GM19025 (cell line): ENCODE measurements at regions not wholly inside any gene's neighbourhood (a gene's known extent, or its start where the extent isn't known, plus 50 kb on each side); places are given as distances from the start of the nearest gene placed in this dataset.

Source experiments
- ATAC-seq: cut with Tn5 transposase; IDR thresholded peaks from one replicate; pipeline ENCODE4 v1.9.1; 2021; ENCODE audit warnings: mild to moderate bottlenecking, low read depth, moderate library complexity; ENCODE audit not compliant: unreplicated experiment

GRCh38 chr1:175833502-175833901, 90.1 kb upstream of the TNR start:
- ATAC-seq = no peak

GRCh38 chr1:175830500-175830899, 87.1 kb upstream of the TNR start:
- no peak for ATAC-seq

GRCh38 chr1:175829845-175830244, 86.5 kb upstream of the TNR start:
- ATAC-seq = no peak

- ATAC-seq = no peak
These were observed 83.3 kb upstream of the TNR start for GRCh38 chr1:175826705-175827104.

GRCh38 chr1:175824079-175824478, 80.7 kb upstream of the TNR start:
- no peak for ATAC-seq

- ATAC-seq = no peak
These were observed 80.0 kb upstream of the TNR start for GRCh38 chr1:175823406-175823805.

- ATAC-seq = no peak
These were observed 79.2 kb upstream of the TNR start for GRCh38 chr1:175822580-175822979.

GRCh38 chr1:175820456-175821025, 77.1 kb upstream of the TNR start:
- no peak for ATAC-seq

- ATAC-seq = no peak
These were observed 75.5 kb upstream of the TNR start for GRCh38 chr1:175818929-175819328.

GRCh38 chr1:175817445-175817844, 74.0 kb upstream of the TNR start:
- no peak for ATAC-seq

GRCh38 chr1:175814885-175815284, 71.5 kb upstream of the TNR start:
- no peak for ATAC-seq

GRCh38 chr1:175812936-175813335, 69.5 kb upstream of the TNR start:
- no peak for ATAC-seq

GRCh38 chr1:175810305-175810704, 66.9 kb upstream of the TNR start:
- no peak for ATAC-seq

- ATAC-seq = no peak
These were observed 65.6 kb upstream of the TNR start for GRCh38 chr1:175808999-175809398.

GRCh38 chr1:175808573-175808972, 65.2 kb upstream of the TNR start:
- no peak for ATAC-seq

GRCh38 chr1:175804561-175804960, 61.2 kb upstream of the TNR start:
- ATAC-seq = no peak

- no peak for ATAC-seq
These were observed 60.0 kb upstream of the TNR start for GRCh38 chr1:175803413-175803812.

- ATAC-seq = no peak
These were observed 59.2 kb upstream of the TNR start for GRCh38 chr1:175802407-175803123.

GRCh38 chr1:175801979-175802378, 58.6 kb upstream of the TNR start:
- no peak for ATAC-seq

GRCh38 chr1:175797576-175797975, 54.2 kb upstream of the TNR start:
- no peak for ATAC-seq

- ATAC-seq = no peak
These were observed 51.2 kb upstream of the TNR start for GRCh38 chr1:175794586-175794985.

GRCh38 chr1:175793617-175794016, 50.2 kb upstream of the TNR start:
- ATAC-seq = no peak
